GM21423 (cell line): ENCODE measurements at regions not wholly inside any gene's neighbourhood (a gene's known extent, or its start where the extent isn't known, plus 50 kb on each side); places are given as distances from the start of the nearest gene placed in this dataset.
"Not testable (repeated sequence)": the region's sequence is repeated elsewhere in the genome, so short reads cannot be mapped to it uniquely, and the experiment has no call there.

Source experiments
- ATAC-seq: cut with Tn5 transposase; IDR thresholded peaks from one replicate; pipeline ENCODE4 v1.9.1; 2021; ENCODE audit warnings: mild to moderate bottlenecking, moderate library complexity; ENCODE audit not compliant: unreplicated experiment

- no peak for ATAC-seq
Observed at GRCh38 chr6:8820313-8820712, 385.0 kb upstream of the SLC35B3 start.

- ATAC-seq: no peak
Observed at GRCh38 chr6:8819446-8819845, 384.1 kb upstream of the SLC35B3 start.

GRCh38 chr6:8814440-8815000 lies 379.2 kb upstream of the SLC35B3 start:
- no peak for ATAC-seq

- no peak for ATAC-seq
Observed at GRCh38 chr6:8810325-8810724, 375.0 kb upstream of the SLC35B3 start.

- ATAC-seq: no peak
Observed at GRCh38 chr6:8809662-8810061, 374.3 kb upstream of the SLC35B3 start.

- ATAC-seq: no peak
Observed at GRCh38 chr6:8803181-8803760, 367.9 kb upstream of the SLC35B3 start.

GRCh38 chr6:8802397-8802796 lies 367.1 kb upstream of the SLC35B3 start:
- not testable (repeated sequence) for ATAC-seq

- ATAC-seq: no peak
Observed at GRCh38 chr6:8794420-8794819, 359.1 kb upstream of the SLC35B3 start.

- no peak for ATAC-seq
Observed at GRCh38 chr6:8789878-8790277, 354.5 kb upstream of the SLC35B3 start.

- ATAC-seq: no peak
Observed at GRCh38 chr6:8785223-8785622, 349.9 kb upstream of the SLC35B3 start.

GRCh38 chr6:8783191-8783590 lies 347.8 kb upstream of the SLC35B3 start:
- ATAC-seq: no peak

GRCh38 chr6:8780653-8781052 lies 345.3 kb upstream of the SLC35B3 start:
- ATAC-seq: no peak

GRCh38 chr6:8764733-8765132 lies 329.4 kb upstream of the SLC35B3 start:
- ATAC-seq: no peak

GRCh38 chr6:8760951-8761350 lies 325.6 kb upstream of the SLC35B3 start:
- ATAC-seq: no peak

- no peak for ATAC-seq
Observed at GRCh38 chr6:8758412-8758811, 323.1 kb upstream of the SLC35B3 start.

GRCh38 chr6:8750627-8751026 lies 315.3 kb upstream of the SLC35B3 start:
- no peak for ATAC-seq

GRCh38 chr6:8749465-8749864 lies 314.1 kb upstream of the SLC35B3 start:
- no peak for ATAC-seq

GRCh38 chr6:8743170-8743745 lies 307.9 kb upstream of the SLC35B3 start:
- peak; percentile 88 for ATAC-seq

GRCh38 chr6:8739454-8739853 lies 304.1 kb upstream of the SLC35B3 start:
- no peak for ATAC-seq

- ATAC-seq: no peak
Observed at GRCh38 chr6:8738951-8739350, 303.6 kb upstream of the SLC35B3 start.

GRCh38 chr6:8736156-8736895 lies 301.0 kb upstream of the SLC35B3 start:
- no peak for ATAC-seq

- ATAC-seq: no peak
Observed at GRCh38 chr6:8733879-8734278, 298.5 kb upstream of the SLC35B3 start.
